Panc1 (cell line): ENCODE measurements at regions not wholly inside any gene's neighbourhood (a gene's known extent, or its start where the extent isn't known, plus 50 kb on each side); places are given as distances from the start of the nearest gene placed in this dataset.

Experiments
- ATAC-seq: fragments of 200-7000 bp; cut with Tn5 transposase; 2 replicates; pipeline ENCODE4 v1.9.1; 2020; ENCODE audit warnings: mild to moderate bottlenecking, moderate library complexity
- BruUV-seq: library from RNA; stranded (reverse); fragments of 400-500 nt; replicated peaks from 2 replicates; lab custom pipeline; 2021; lab: Mats Ljungman, UMichigan
- CTCF ChIA-PET: fragments of 300-600 bp; sonication (Branson Sonifier 250); formaldehyde crosslinking; loops from one replicate; lab custom pipeline; 2022; ENCODE audit warnings: antibody characterized with exemption; lab: Charles Lee
- POLR2A ChIA-PET: fragments of 300-600 bp; sonication (Branson Sonifier 250); formaldehyde crosslinking; loops from one replicate; lab custom pipeline; 2022; ENCODE audit warnings: antibody characterized with exemption; lab: Charles Lee
- DNase-seq: peaks from one replicate; pipeline ENCODE4 v3.0.0-alpha.2; 2010; ENCODE audit warnings: low read depth, low spot score
- H3K27ac ChIP-seq: 2 replicates; pipeline ENCODE4 v1.5.1; 2011; ENCODE audit warnings: mild to moderate bottlenecking, low read length, inconsistent platforms
- H3K27me3 ChIP-seq: fragments of 200-500 bp; sonication (Bioruptor generic); 2 replicates; pipeline ENCODE4 v1.6.0; 2014; ENCODE audit warnings: low read length, inconsistent platforms; ENCODE audit not compliant: control insufficient read depth, insufficient read depth
- H3K36me3 ChIP-seq: fragments of 200-500 bp; sonication (Bioruptor generic); 2 replicates; pipeline ENCODE4 v1.5.1; 2014; ENCODE audit warnings: inconsistent platforms, mild to moderate bottlenecking, low read length, moderate library complexity; ENCODE audit not compliant: control insufficient read depth, insufficient read depth
- H3K4me1 ChIP-seq: 2 replicates; pipeline ENCODE4 v1.5.1; 2011; ENCODE audit warnings: inconsistent platforms, mild to moderate bottlenecking, low read length, moderate library complexity; ENCODE audit not compliant: control insufficient read depth, insufficient read depth
- H3K4me3 ChIP-seq, 2 experiments: 2 replicates each; pipeline ENCODE4 v1.5.1; 2011 to 2012; ENCODE audit warnings: low read depth in 2 of 2, low read length in 2 of 2, mild to moderate bottlenecking in 2 of 2, inconsistent platforms in 1 of 2, moderate library complexity in 1 of 2
- H3K9me3 ChIP-seq: fragments of 200-500 bp; sonication (Bioruptor generic); 2 replicates; pipeline ENCODE4 v1.5.1; 2014; ENCODE audit warnings: low read depth, mild to moderate bottlenecking, inconsistent platforms, low read length, moderate library complexity; ENCODE audit not compliant: control insufficient read depth, insufficient read depth
- CTCF ChIP-seq: fragments of 450-650 bp; IDR thresholded peaks from 2 replicates; pipeline ENCODE4 v1.5.1; 2017; ENCODE audit warnings: mild to moderate bottlenecking
- POLR2AphosphoS5 ChIP-seq: IDR thresholded peaks from 2 replicates; pipeline ENCODE4 v1.6.1; 2012; ENCODE audit warnings: mild to moderate bottlenecking, low read depth, low read length, moderate library complexity
- REST ChIP-seq, 2 experiments: IDR thresholded peaks; 2 replicates each; pipeline ENCODE4 v1.6.1; 2011 to 2012; ENCODE audit warnings: low read depth in 2 of 2, control low read depth in 1 of 2, low read length in 1 of 2, mild to moderate bottlenecking in 1 of 2, moderate library complexity in 1 of 2; ENCODE audit not compliant: insufficient read depth in 1 of 2
- SIN3A ChIP-seq: IDR thresholded peaks from 2 replicates; pipeline ENCODE4 v1.6.1; 2012; ENCODE audit warnings: low read depth, mild to moderate bottlenecking, low read length, moderate library complexity, borderline replicate concordance; ENCODE audit not compliant: insufficient read depth
- TCF7L2 ChIP-seq: IDR thresholded peaks from 2 replicates; pipeline ENCODE4 v1.6.1; 2011; ENCODE audit warnings: mild to moderate bottlenecking, low read depth, low read length, inconsistent platforms
- in situ Hi-C: cut with HindIII; loops from 2 replicates; pipeline ENCODE4 v1.10.0; 2016; ENCODE audit warnings: low sequenced_read_pairs, low pct_unique_long_range_greater_than_20kb
- intact Hi-C: fragments of 100-400 bp; cut with micrococcal nuclease; formaldehyde crosslinking; loops from one replicate; pipeline ENCODE4 v1.10.0; 2022; ENCODE audit not compliant: unreplicated experiment

DNA sequence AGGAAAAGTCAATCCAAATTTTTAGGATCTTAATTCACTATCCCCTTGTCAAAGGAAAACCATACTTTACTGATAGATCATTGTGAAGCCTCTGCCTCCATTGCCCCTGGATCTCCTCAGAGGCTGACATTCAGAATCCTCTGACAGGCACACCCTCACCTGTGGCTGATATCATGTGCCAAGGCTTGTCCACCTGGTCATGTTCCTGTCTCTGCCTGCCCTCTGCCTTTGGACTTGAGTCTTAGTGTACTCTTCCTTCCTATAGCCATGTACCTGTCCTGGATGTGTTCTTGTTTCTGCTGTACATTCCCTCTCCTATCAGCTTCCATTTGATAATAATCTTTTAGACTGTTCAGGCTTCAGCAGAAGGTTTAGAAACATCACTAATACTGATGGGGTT, 179.4 kb downstream of the TNFSF13B start:
- intact Hi-C loops (no loop called here), in situ Hi-C loops (no loop called here)
- Histone ChIP-seq H3K36me3 (no peaks in the 10 kb centered on the region), H3K27ac (no peak overlapping the region), H3K27me3 (no peaks in the 10 kb centered on the region), H3K4me3 (no peak overlapping the region), H3K9me3 (no peaks in the 10 kb centered on the region), H3K4me1 (no peaks in the 10 kb centered on the region)
- DNase-seq (no peak), ATAC-seq (no peak)
- TF ChIP-seq POLR2AphosphoS5 (no peak), CTCF (no peak), REST (IDR thresholded peaks at IDR 0.05; ENCODE audit: insufficient read depth in 1 of 2, low read depth in 2 of 2, low read length in 1 of 2) (no peak), SIN3A (no peak), TCF7L2 (no peak)
- no TSS peak for BruUV-seq
- POLR2A ChIA-PET = no interaction called here
- CTCF ChIA-PET = no interaction called here

GRCh38 chr13:108451121-108451520, 178.3 kb upstream of the MYO16 start:
- POLR2A ChIA-PET = no interaction called here
- TF ChIP-seq SIN3A (no peak), POLR2AphosphoS5 (no peak), REST (IDR thresholded peaks at IDR 0.05; ENCODE audit: insufficient read depth in 1 of 2, low read depth in 2 of 2, low read length in 1 of 2) (no peak), CTCF (no peak), TCF7L2 (no peak)
- no peaks in the 10 kb centered on the region for H3K9me3 ChIP-seq
- BruUV-seq = no TSS peak
- no peaks in the 10 kb centered on the region for H3K4me1 ChIP-seq
- no peak overlapping the region for H3K27ac ChIP-seq
- ATAC-seq (no peak), DNase-seq (no peak)
- no peak overlapping the region for H3K4me3 ChIP-seq
- no peaks in the 10 kb centered on the region for H3K27me3 ChIP-seq
- CTCF ChIA-PET = no interaction called here
- intact Hi-C loops (no loop called here), in situ Hi-C loops (no loop called here)
- no peaks in the 10 kb centered on the region for H3K36me3 ChIP-seq
